GM11168 (cell line): ENCODE measurements at regions not wholly inside any gene's neighbourhood (a gene's known extent, or its start where the extent isn't known, plus 50 kb on each side); places are given as distances from the start of the nearest gene placed in this dataset.

Source experiments
- in situ Hi-C: fragments of 300-500 bp; cut with MboI; formaldehyde crosslinking; loops from one replicate; pipeline ENCODE4 v1.12.0; 2022; ENCODE audit warnings: low sequenced_read_pairs; ENCODE audit not compliant: unreplicated experiment

DNA sequence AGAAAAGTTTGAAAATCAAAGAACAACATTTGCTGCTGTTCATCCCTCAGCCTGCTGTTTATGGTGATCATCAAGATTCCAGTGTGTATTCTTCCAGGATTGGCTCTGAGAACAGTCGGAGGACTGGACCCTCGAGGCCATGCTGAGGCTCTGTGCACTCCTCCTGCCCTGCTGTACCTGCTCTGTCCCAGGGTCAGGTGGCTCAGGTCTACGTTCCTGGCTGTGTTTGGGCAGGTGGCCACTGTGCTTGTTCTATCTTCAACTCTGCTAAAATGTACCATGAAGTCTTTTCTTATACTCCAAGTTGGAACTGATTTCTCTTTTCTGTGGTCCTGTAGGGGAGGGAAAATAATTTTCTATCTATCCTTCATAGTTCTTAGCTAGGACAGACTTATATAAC, 175.9 kb downstream of the RWDD3 start:
- in situ Hi-C loops: no loop called here

DNA sequence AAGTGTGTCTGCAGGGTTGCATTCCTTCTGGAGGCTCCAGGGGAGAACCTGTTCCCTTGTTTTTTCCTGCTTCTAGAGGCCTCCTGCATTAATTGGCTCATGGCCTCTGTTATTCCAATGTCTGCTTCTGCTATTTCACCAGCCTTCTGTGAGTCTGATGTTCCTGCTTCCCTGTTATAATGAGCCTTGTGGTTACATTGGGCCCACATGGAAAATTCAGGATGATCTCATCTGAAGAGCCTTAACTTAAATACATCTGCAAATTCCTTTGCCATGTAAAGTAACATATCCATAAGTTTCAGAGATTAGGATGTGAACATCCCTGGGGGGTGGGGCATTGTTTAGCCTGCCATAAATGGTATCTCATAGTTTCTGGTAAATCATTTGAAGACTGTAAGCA, 181.1 kb downstream of the RWDD3 start:
- in situ Hi-C loops: no loop called here

DNA sequence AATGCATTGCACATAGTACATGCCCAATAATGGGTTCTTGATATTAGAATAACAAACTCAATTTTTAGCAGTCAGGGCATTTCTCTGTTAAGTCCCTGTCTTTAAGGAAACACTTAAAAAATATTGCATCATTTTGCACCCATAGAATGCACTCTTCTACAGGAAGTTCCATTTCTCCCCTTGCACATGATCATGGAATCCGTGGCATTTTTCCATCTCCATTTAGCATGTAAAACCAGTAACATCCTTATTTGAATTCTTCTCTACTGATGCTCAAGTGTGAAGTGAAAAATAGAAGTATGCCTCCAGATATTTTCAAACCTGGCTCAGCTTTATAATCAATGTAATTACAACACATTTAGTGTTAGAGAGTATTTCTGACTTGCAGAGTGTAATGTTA, 192.8 kb downstream of the RWDD3 start:
- in situ Hi-C loops: no loop called here

DNA sequence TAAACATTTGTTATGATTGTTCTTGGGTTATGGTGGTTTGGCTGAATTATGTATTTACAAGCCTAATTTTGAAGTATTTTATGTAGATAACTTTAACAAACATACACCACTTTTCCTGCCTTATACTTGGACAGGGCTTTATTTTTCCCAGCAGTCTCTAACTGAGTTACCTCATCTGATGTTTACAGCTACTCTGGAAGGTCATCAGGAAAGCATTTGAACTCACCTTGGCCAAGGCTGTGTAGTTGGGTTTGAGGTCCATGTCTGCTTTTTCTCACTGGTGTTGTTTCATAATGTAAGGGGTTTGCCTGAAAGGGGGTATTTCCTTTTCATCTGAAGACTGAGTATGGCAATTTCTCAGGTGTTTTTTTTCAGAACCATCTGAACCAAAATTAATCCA, 193.5 kb downstream of the RWDD3 start:
- in situ Hi-C loops: no loop called here

DNA sequence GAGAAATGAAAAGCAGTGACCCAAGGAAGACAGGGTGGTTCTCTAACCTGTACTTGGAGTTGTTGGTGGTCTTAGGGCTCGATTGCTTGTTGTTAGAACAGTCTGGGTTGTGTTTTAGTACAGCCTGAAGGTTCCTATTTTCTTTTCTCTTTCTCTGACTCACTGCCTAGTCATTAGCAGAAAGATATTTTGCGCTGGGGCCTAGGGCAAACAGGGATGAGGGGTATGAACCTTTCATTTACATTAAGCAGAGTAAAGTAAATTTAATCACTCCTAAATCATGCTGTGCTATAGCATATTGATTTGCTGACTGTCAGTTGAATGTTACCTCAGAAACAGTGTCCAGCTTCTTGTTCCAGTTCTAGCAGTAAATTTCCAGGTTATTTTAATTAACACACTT, 197.2 kb downstream of the RWDD3 start:
- in situ Hi-C loops: no loop called here

DNA sequence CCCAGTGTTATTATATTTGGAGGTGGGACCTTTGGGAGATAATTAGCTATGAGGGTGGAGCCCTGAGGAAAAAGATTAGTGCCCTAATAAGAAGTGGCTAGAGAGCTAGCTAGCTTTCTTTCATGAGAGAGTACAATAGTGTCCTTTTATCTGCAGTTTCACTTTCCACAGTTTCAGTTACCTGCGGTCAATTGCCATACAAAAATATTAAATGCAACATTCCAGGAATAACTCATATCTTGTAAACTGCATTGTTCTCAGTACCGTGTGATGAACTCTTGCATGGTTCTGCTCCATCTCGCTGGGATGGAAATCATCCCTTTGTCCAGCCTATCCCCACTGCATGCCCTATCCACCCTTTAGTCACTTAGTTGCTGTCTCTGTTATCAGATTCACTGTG, 201.6 kb downstream of the RWDD3 start:
- in situ Hi-C loops: no loop called here

DNA sequence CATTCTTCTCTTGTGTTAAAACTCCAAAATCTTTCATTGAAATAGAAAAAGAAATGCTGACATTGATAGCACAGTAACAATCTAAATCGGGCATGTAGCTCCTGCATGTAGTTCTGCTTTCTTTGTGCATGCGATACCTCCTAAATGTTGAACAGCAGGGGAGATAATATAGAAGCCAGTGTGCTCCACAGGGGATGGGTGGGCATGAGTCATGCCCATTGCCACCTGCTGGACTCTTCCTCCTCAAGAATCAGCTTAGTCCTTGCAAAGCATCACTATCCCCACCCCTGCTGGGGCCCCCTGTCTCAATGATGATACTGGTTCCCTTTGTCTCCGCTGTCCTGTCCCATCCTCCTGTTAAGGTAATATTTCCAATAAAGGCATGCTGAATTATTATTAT, 203.0 kb downstream of the RWDD3 start:
- in situ Hi-C loops: no loop called here

DNA sequence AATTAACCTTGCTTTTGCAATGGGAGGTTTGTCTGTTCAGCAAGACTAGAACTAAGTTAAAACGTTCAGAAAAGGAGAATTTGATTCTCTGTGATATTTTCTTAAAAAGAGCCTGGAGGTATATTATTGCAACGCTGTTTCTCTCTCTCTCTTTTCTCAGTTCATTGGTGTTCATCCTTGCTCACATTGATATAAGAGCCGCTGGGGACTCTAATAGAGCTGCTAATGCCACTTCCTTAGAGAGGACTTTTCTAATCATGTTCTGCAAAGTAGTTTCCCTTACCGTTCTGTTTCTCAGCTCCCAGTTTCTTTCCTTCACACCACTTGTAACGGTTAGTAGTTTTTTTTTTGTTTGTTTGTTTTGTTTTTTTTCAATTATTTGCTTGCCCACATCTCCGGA, 203.8 kb downstream of the RWDD3 start:
- in situ Hi-C loops: no loop called here

DNA sequence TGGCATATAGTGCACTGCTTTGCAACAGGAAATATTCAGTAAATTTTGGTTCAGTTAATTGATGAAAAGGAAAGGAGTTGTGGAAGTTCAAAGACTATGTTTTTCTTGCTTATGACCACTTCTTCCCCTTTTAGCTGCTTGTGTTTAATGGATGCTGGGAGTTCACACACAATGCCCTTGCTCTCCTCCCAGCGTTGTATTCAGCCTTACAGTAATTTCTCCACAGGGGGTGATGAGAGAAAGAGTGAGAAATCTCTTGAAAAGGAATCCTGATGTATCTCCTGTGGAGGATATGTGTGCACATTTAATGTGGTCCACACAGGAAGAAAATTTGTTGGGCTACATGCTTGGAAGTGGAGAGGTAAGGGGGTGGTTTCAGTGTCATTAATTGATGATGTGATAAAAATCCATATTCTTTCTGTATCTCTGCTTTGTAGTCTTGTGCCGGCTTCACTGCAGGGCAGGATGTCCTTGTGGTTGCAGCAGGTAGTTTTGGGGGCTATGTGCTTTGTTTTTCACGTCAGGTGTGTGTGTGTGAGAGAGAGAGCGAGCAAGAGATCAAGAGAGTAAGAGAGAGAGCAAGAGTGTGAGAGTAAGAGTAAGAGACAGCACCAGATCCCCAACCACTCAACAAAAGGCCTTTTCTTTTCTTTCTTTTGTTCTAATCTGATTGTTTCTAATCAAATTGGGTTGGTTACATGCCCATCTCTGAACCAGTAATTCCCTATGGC, 204.4 kb downstream of the RWDD3 start:
- in situ Hi-C loops: no loop called here

DNA sequence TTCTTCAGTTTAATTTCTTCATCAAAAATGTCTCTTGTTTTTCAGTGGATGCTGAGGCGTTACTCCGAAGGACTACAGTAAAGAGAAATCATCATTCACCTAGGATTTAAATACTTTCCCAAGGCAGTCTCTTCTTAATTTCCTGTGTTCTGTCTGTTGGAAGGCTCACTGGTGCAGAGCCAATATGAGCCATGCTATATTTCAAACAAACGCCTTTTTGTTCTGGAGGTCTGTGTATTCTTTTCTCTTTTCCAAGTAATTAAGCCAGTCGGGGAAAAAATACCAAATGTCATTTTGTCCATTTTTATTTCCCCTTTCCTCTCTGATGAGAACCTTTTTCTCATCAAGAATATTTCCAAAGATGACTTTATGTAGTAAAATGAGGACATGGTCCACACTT, 206.5 kb downstream of the RWDD3 start:
- in situ Hi-C loops: no loop called here

DNA sequence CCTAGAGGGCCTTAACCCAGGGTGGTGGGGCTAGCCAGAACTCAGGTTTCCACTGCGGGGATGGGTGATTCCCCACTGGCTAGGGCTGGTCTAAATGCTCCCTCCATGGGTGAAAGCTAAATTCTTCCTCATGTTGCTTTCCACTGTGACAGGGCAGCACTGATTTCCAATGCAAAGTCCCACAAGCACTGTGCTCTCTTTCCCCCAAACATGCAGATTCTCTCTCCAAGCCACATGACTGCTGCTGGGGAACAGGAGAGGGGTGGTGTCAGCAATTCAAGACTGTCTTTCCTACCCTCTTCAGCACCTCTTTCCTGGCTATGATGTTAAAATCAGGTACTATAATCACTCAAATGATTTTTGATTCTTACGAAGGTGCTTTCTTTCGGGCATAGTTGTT, 215.5 kb downstream of the RWDD3 start:
- in situ Hi-C loops: no loop called here

DNA sequence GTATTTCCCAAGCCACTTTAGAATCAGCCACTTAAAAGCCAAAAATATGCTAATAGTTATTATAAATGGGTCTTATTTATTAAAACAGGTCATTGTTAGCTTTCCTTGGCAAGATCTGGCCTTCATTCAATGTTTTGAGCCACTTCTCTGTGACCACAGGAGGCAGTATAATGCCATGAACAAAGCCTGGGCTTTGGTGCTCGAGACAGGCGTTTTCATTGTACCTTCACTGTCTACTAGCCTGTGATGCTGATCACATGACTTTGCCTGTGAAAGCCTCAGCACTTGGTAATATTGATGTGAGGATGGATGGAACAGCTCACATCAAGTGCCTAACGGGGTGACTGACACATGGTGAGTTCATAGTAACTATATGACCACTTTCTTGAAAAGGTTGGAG, 217.0 kb downstream of the RWDD3 start:
- in situ Hi-C loops: no loop called here

DNA sequence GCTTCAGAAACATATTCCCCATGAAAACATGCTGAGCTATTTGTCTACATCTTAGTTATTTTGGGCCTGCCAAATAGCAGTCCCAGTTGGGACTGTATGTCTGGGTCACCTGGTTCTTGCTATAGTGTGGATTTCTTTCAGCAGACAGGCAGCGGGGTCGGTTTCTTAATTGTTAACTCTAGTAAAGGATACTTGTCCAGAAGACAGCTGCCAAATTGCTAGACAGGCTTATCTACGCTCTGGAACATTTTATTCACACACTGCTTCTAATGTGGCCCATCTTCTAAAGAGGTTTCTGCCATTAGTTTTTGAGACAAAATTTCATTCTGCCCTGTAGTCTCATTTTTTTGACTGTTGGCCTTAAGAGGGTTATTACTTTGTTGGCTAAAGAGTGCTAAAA, 217.9 kb downstream of the RWDD3 start:
- in situ Hi-C loops: no loop called here

DNA sequence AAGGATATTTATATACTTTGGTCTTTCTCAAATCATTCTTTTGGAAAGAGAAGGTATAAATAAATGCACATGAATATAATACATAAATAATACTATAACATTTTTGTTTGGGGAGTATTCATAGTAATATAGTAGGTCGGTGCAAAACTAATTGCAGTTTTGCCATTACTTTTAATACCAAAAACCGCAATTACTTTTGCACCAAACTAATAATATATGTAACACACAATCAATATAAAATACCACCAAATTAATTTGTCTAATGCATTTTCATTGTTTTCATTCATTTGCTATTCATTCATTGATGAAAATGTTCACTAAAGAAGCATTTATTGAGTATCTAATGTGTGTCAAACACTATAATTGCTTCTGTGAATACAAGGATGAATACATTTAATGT, 219.0 kb downstream of the RWDD3 start:
- in situ Hi-C loops: no loop called here

DNA sequence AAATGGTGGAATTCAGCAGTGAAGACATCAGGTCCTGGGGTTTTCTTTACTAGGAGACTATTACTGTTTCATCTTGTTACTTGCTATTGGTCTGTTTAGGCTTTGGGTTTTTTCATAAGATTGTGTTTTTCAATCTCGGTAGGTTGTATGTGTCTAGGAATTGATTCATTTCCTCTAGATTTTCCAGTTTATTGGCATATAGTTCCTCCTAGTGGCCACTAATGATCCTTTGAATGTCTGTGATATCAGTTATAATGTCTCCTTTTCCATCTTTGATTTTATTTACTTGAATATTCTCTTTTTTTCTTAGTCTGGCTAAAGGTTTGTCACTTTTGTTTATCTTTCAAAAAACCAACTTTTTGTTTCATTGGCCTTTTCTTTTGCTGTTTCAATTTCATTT, 233.0 kb downstream of the RWDD3 start:
- in situ Hi-C loops: no loop called here

DNA sequence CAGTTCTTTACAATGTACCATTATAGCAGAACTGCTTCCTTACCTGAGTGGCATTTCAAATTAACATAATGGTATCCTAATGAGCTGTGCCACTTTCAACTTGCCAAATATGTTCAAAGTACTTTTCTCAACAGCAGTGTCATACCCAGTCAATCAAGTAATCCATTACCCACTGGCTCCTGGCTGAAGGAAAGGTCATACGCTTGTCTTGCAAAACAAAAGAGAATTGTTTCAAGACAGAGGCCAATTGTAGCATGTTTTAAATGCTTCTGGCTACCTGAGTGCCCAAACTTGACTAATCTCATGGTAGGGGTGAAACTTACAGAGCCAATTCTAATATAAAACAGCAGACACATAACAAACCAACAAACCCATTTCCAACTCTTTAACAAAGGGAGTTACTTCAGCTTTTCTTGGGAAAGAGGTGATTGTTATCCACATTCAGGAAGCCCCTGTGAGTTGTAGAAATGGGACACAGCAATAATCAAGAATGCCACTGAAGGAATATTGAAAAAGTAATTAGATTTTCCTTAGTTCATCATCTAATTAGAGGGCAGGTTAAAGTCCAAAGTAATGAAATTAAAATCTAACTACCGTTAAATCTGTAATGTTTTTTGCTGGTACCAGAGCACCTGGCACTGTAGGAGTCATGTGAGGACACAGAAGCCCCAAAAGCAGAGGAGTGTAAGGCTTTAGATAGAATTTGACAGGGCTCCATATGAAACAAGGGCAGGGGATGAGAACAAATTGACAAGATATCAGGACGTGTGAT, 241.9 kb downstream of the RWDD3 start:
- in situ Hi-C loops: no loop called here

DNA sequence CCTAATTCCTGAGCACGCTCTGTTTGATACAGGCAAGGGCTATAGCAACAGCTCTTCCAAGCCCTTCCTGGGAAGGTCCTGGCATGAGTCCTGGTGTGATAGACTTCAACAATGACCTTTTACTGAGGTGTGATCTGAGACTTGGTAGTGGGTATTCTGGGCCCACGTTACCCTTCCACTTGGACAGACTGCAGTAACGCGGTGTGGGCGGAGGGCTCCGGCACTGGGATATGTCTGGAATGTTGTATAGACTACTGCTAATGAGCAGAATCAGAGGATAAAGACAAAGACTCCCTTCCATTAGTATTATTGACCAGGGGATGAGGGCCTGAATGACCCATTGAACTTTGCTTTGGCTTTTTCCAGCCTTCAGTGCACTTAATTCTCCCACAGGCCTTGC, 262.3 kb downstream of the RWDD3 start:
- in situ Hi-C loops: no loop called here

DNA sequence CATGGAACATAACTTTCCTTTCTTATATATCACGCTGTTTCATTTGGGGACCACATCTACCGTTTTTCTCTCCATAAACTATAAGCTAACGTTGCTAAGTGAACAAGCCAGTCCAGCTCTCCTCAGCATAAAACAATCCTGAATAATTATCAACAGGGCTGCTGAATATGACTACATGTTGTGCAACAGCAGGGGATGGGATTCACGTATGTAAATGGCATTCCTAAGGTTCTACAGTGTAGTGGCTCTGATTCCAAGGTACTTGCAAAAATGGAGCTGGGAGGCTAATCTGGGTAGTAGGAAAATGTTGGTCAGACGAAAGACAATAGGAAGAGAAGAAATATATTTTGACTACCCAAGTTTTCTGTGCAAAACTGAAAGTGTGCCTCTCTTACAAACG, 262.8 kb downstream of the RWDD3 start:
- in situ Hi-C loops: no loop called here

DNA sequence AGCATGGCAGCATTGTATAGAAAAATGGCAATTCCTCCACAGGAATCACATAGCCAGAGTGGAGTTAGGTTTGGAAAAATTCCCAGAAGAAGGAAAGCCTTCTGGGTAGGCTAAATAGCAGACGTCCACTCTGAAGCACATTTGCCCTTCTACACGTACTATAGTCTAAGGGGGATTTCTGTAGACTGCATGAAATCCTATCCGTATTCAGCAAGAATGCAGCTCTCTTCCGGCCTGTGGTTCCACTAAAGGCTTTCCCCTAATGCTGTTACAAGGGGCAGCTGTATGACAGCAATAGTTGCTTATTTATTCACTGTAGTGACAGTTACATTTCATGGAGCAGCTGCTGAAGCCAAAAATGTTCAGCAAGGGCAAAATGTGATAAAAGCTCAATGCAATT, 263.6 kb downstream of the RWDD3 start:
- in situ Hi-C loops: no loop called here

DNA sequence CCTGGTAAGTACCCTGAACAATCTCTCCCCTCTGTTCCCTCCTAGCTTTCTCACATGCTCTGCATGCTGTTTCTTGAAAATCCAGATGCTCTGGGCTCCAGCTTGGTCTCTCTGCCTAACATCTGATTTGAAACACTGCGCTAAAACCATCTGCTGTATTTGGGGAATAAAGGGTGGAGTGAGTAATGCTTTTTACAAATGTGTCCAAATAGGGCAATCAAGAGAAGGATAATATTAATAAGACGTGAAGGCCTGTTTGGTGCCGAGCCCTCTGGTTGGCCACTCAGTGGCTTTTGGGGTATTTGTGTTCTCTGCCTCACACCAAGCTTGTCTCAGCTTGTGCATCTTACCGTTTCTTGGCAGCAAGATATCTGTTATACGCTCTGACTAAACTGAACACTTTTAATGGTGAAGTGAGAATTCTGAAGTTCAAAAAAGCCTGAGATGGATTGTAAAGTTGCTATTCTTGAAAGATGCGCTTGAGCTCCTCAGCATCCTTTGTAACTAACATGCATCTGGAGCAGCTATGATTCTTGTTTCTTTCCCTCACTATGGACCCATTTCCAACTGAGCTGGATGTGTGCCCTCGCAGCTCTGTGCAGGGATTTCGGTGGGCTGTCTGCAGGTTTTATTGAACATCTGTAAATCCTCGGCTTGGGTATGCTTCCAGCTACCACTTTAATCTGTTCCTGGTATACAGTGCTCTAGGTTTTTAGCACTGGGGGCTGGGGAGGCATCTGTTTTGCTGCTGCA, 269.4 kb downstream of the RWDD3 start:
- in situ Hi-C loops: no loop called here

DNA sequence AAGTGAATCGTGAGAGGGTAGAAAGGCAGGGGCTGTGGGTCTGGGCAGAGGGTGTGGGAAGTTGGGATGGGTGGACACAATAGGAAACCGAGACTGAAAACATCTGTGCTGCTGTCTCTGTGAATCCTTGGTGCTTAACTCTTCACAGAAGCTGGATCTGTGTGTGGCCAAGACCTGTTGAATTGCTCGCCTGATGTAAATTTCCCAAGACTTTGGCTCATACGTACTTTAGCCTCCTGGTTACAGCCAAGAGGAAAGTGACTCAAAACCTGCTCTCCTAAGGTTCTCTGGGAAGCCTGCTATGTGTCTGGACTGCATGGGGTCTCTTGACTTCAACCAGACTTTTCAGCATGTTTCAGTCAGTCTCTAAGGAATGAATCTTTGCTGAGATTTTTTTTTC, 270.3 kb downstream of the RWDD3 start:
- in situ Hi-C loops: no loop called here
